H9 (cell line): ENCODE measurements at regions not wholly inside any gene's neighbourhood (a gene's known extent, or its start where the extent isn't known, plus 50 kb on each side); places are given as distances from the start of the nearest gene placed in this dataset.

Experiments used
- DNase-seq: peaks from one replicate; pipeline ENCODE4 v3.0.0-alpha.2; 2017
- H2AFZ ChIP-seq: one replicate; pipeline ENCODE4 v1.6.1; 2013; ENCODE audit warnings: mild to moderate bottlenecking, low read length, control low read depth, moderate library complexity
- H2AK5ac ChIP-seq: 2 replicates; pipeline ENCODE4 v1.6.1; 2013; ENCODE audit warnings: low read length, control low read depth, mixed read lengths; ENCODE audit not compliant: insufficient read length
- H2BK120ac ChIP-seq: one replicate; pipeline ENCODE4 v1.6.1; 2013; ENCODE audit warnings: low read depth, mild to moderate bottlenecking, low read length, control low read depth, inconsistent platforms; ENCODE audit not compliant: poor library complexity, severe bottlenecking
- H2BK12ac ChIP-seq: 2 replicates; pipeline ENCODE4 v1.6.1; 2013; ENCODE audit warnings: low read length, control low read depth, mixed read lengths, low read depth; ENCODE audit not compliant: insufficient read length
- H2BK15ac ChIP-seq: 2 replicates; pipeline ENCODE4 v1.6.1; 2013; ENCODE audit warnings: low read depth, low read length, control low read depth
- H2BK20ac ChIP-seq: one replicate; pipeline ENCODE4 v1.6.1; 2013; ENCODE audit warnings: low read depth, mild to moderate bottlenecking, low read length, control low read depth, inconsistent platforms; ENCODE audit not compliant: poor library complexity, severe bottlenecking
- H2BK5ac ChIP-seq: 2 replicates; pipeline ENCODE4 v1.6.1; 2013; ENCODE audit warnings: low read length, control low read depth, mixed read lengths; ENCODE audit not compliant: insufficient read length
- H3K14ac ChIP-seq: 2 replicates; pipeline ENCODE4 v1.6.1; 2013; ENCODE audit warnings: low read length, control low read depth; ENCODE audit not compliant: insufficient read depth
- H3K18ac ChIP-seq: 2 replicates; pipeline ENCODE4 v1.6.1; 2013; ENCODE audit warnings: low read depth, mild to moderate bottlenecking, mixed read lengths, low read length, control low read depth; ENCODE audit not compliant: insufficient read length
- H3K23ac ChIP-seq: 2 replicates; pipeline ENCODE4 v1.6.1; 2013; ENCODE audit warnings: low read length, control low read depth, mixed read lengths, low read depth; ENCODE audit not compliant: insufficient read length
- H3K23me2 ChIP-seq: 2 replicates; pipeline ENCODE4 v1.6.1; 2013; ENCODE audit warnings: low read depth, mild to moderate bottlenecking, mixed read lengths, low read length, control low read depth; ENCODE audit not compliant: insufficient read length, poor library complexity, severe bottlenecking
- H3K27ac ChIP-seq: 2 replicates; pipeline ENCODE4 v1.5.1; 2013; ENCODE audit warnings: low read length, control low read depth, mixed read lengths, low read depth; ENCODE audit not compliant: insufficient read length
- H3K27me3 ChIP-seq: 2 replicates; pipeline ENCODE4 v1.6.1; 2013; ENCODE audit warnings: low read length, control low read depth, inconsistent platforms; ENCODE audit not compliant: insufficient read depth
- H3K4ac ChIP-seq: 2 replicates; pipeline ENCODE4 v1.6.1; 2013; ENCODE audit warnings: low read depth, mild to moderate bottlenecking, control low read depth, inconsistent platforms, low read length, moderate library complexity
- H3K4me1 ChIP-seq: 2 replicates; pipeline ENCODE4 v1.6.1; 2013; ENCODE audit warnings: low read length, control low read depth, inconsistent platforms; ENCODE audit not compliant: insufficient read depth
- H3K4me2 ChIP-seq: 2 replicates; pipeline ENCODE4 v1.6.1; 2013; ENCODE audit warnings: low read length, control low read depth, mixed read lengths; ENCODE audit not compliant: insufficient read length, insufficient read depth
- H3K56ac ChIP-seq: 2 replicates; pipeline ENCODE4 v1.6.1; 2013; ENCODE audit warnings: low read depth, mild to moderate bottlenecking, mixed read lengths, low read length, control low read depth; ENCODE audit not compliant: insufficient read length
- H3K79me1 ChIP-seq: 2 replicates; pipeline ENCODE4 v1.6.1; 2013; ENCODE audit warnings: low read depth, mild to moderate bottlenecking, moderate library complexity, low read length, control low read depth, inconsistent platforms; ENCODE audit not compliant: insufficient read depth, poor library complexity, severe bottlenecking
- H3K79me2 ChIP-seq: 2 replicates; pipeline ENCODE4 v1.6.1; 2013; ENCODE audit warnings: low read length, control low read depth, inconsistent platforms; ENCODE audit not compliant: insufficient read depth
- H3K9ac ChIP-seq: 2 replicates; pipeline ENCODE4 v1.6.1; 2013; ENCODE audit warnings: low read length, control low read depth, mixed read lengths; ENCODE audit not compliant: insufficient read length; ENCODE audit errors: extremely low read depth
- H3K9me3 ChIP-seq: one replicate; pipeline ENCODE4 v1.6.1; 2013; ENCODE audit warnings: low read depth, low read length, inconsistent platforms; ENCODE audit not compliant: control insufficient read depth
- H3T11ph ChIP-seq: one replicate; pipeline ENCODE4 v1.6.1; 2013; ENCODE audit warnings: mild to moderate bottlenecking, low read length, control low read depth, inconsistent platforms
- H4K20me1 ChIP-seq: one replicate; pipeline ENCODE4 v1.6.1; 2013; ENCODE audit not compliant: control insufficient read depth, insufficient read length, insufficient read depth
- H4K5ac ChIP-seq: 2 replicates; pipeline ENCODE4 v1.6.1; 2013; ENCODE audit warnings: low read depth, mild to moderate bottlenecking, mixed read lengths, low read length, control low read depth; ENCODE audit not compliant: insufficient read length
- H4K8ac ChIP-seq: replicated peaks from 2 replicates; pipeline ENCODE4 v1.6.1; 2013; ENCODE audit warnings: low read length, control low read depth, mixed read lengths, low read depth; ENCODE audit not compliant: insufficient read length
- H4K91ac ChIP-seq: 2 replicates; pipeline ENCODE4 v1.6.1; 2013; ENCODE audit warnings: low read depth, mild to moderate bottlenecking, moderate library complexity, mixed read lengths, low read length, control low read depth; ENCODE audit not compliant: insufficient read length
- H3K27ac Mint-ChIP-seq, 3 experiments: 2 replicates in 2 of 3; 3 replicates in 1 of 3; pipeline ENCODE4 v1.8.0; 2020 to 2021; ENCODE audit warnings: mixed read lengths in 3 of 3, mild to moderate bottlenecking in 1 of 3, moderate library complexity in 1 of 3
- H3K27me3 Mint-ChIP-seq: 2 replicates; pipeline ENCODE4 v1.8.0; 2021; ENCODE audit warnings: low read depth, mild to moderate bottlenecking, moderate library complexity, mixed read lengths
- H3K36me3 Mint-ChIP-seq, 3 experiments: 2 replicates in 2 of 3; 3 replicates in 1 of 3; pipeline ENCODE4 v1.8.0; 2020 to 2021; ENCODE audit warnings: low read depth in 3 of 3, mixed read lengths in 3 of 3; ENCODE audit not compliant: insufficient read depth in 1 of 3
- H3K4me1 Mint-ChIP-seq, 2 experiments: 2 replicates each; pipeline ENCODE4 v1.8.0; 2020; ENCODE audit warnings: mixed read lengths in 2 of 2
- H3K4me3 Mint-ChIP-seq, 2 experiments: 2 replicates in 1 of 2; 3 replicates in 1 of 2; pipeline ENCODE4 v1.8.0; 2020 to 2021; ENCODE audit warnings: mild to moderate bottlenecking in 2 of 2, mixed read lengths in 2 of 2, moderate library complexity in 1 of 2
- H3K9me3 Mint-ChIP-seq, 2 experiments: 2 replicates in 1 of 2; 3 replicates in 1 of 2; pipeline ENCODE4 v1.8.0; 2020; ENCODE audit warnings: mild to moderate bottlenecking in 2 of 2, mixed read lengths in 2 of 2, moderate library complexity in 1 of 2
- CTCF ChIP-seq: fragments of 200-600 bp; sonication (generic); conservative IDR thresholded peaks from 3 replicates; pipeline ENCODE4 v1.8.0; 2021; ENCODE audit warnings: antibody characterized with exemption, mild to moderate bottlenecking

- no peak overlapping the region for H3K27ac ChIP-seq
- H3K4me1 ChIP-seq = peaks cover 4% of the 10 kb centered on the region; the same call in 1 of the 2 replicates
- H2AK5ac ChIP-seq = no peak overlapping the region
- no peak overlapping the region for H3K23ac ChIP-seq
- H3K79me2 ChIP-seq = no peaks in the 10 kb centered on the region
- TF ChIP-seq CTCF = no peak
- no peaks in the 10 kb centered on the region for H3K9me3 ChIP-seq
- H3K14ac ChIP-seq = no peak overlapping the region
- no peak overlapping the region for H2BK120ac ChIP-seq
- no peak overlapping the region for H3K4ac ChIP-seq
- no peak overlapping the region for H3K9ac ChIP-seq
- Mint-ChIP-seq H3K36me3 (peaks cover 10 to 25% (median 22%) of the 10 kb centered on the region in 3 experiments), H3K9me3 (peaks cover 14 to 32% of the 10 kb centered on the region in 2 experiments), H3K4me3 (0 out of 5 replicates have a peak overlapping the region, but pooled peaks of 1 of the 2 experiments have one; percentile 30), H3K4me1 (peaks cover 28% of the 10 kb centered on the region in 2 experiments), H3K27me3 (no peaks in the 10 kb centered on the region; the same call in 1 of the 2 replicates), H3K27ac (peak overlapping the region in 2 of 3 experiments; percentile 29 to 71; a peak in 4 of 7 replicates)
- H4K20me1 ChIP-seq = no peaks in the 10 kb centered on the region
- no peak overlapping the region for H2BK5ac ChIP-seq
- H3T11ph ChIP-seq = no peak overlapping the region
- H3K56ac ChIP-seq = no peak overlapping the region
- no peak overlapping the region for H2BK12ac ChIP-seq
- no peak overlapping the region for H2BK15ac ChIP-seq
- no peak overlapping the region for H4K5ac ChIP-seq
- H4K8ac ChIP-seq = no peak overlapping the region
- no peak overlapping the region for H2BK20ac ChIP-seq
- DNase-seq = no peak
- H3K4me2 ChIP-seq = no peak overlapping the region
- no peaks in the 10 kb centered on the region for H3K79me1 ChIP-seq
- no peak overlapping the region for H4K91ac ChIP-seq
- no peaks in the 10 kb centered on the region for H3K23me2 ChIP-seq
- no peak overlapping the region for H3K18ac ChIP-seq
- H2AFZ ChIP-seq = no peak overlapping the region
- no peaks in the 10 kb centered on the region for H3K27me3 ChIP-seq
These were observed 73.9 kb upstream of the MC2R start for GRCh38 chr18:13989199-13989598.
